RCC 7860 (cell line): ENCODE measurements at regions not wholly inside any gene's neighbourhood (a gene's known extent, or its start where the extent isn't known, plus 50 kb on each side); places are given as distances from the start of the nearest gene placed in this dataset.
"Not testable (repeated sequence)": the region's sequence is repeated elsewhere in the genome, so short reads cannot be mapped to it uniquely, and the experiment has no call there.

ENCODE experiments used
- DNase-seq: peaks from one replicate; pipeline ENCODE4 v3.0.0-alpha.2; 2015; ENCODE audit warnings: low spot score
- FAIRE-seq: peaks from 2 replicates; lab custom pipeline; 2012; peaks lifted over from hg19 to GRCh38; lab: Jason Lieb, UNC

DNA sequence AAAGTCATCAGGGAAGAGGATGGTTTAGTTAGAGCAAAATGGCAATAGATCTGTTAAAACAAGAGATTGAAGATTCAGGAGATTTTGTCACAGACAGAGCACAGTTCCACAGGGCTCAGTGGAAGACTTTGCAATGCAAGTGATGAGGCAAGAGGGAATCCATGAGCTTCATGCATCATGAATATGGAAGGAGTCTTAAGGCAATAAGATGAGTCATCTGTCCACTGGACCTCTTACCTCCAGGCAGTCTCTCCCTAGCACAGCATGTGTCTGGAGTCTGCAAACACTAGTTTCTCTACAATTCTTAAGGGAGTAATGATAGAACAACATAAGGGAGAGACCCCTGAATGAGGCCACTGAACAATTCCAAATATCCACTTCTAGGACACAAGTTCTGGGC, 245.7 kb downstream of the NXPE2 start:
- no peak for FAIRE-seq
- DNase-seq: no peak

DNA sequence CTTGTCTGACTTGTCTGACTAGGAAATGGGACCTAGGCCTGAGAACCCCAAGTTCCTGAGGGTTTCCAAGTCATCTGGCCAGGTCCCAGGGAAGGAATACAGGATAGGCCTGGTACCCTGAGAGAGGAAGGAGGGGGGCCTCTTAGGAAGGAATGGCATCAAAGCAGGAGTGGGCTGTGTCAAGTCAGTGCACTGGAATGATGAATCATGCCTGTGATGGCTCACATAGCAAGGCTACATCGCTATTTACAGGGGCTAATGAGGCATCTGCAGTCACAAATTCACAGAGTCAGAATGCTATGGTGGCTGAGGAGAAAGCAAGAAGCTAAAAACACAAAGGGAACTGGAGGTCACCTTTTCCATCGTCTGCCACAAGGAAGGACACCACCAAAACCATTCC, 247.3 kb downstream of the NXPE2 start:
- no peak for DNase-seq
- FAIRE-seq: no peak

DNA sequence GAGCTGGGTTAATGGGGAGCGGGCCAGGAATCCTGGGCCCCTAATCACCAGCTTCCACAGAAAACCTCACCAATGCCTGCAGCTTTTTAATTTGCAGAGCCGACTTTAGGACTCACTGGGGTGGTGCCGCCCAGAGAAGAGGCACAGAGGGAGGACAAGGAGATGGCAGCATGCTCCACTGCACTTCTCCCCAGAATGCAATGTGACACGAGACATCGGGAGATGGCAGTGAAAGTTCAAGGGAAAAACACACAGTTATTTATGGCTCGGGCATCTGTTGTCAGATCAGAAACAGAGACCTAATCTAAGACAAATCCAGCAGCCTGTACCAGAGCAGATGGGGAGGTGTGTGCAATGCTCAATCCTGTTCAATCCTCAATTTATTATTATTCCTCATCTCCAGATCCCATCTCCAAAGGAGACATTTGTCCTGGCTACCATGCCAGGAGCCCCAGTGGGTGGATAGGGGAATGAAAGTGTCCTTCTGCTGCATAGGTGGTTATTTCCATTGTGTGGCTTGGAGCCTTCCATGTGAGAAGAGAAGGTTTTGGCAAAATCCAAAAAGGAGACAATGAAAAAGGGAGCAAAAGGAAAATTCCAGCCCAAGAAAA, 250.0 kb downstream of the NXPE2 start:
- FAIRE-seq (no peak), DNase-seq (no peak)

DNA sequence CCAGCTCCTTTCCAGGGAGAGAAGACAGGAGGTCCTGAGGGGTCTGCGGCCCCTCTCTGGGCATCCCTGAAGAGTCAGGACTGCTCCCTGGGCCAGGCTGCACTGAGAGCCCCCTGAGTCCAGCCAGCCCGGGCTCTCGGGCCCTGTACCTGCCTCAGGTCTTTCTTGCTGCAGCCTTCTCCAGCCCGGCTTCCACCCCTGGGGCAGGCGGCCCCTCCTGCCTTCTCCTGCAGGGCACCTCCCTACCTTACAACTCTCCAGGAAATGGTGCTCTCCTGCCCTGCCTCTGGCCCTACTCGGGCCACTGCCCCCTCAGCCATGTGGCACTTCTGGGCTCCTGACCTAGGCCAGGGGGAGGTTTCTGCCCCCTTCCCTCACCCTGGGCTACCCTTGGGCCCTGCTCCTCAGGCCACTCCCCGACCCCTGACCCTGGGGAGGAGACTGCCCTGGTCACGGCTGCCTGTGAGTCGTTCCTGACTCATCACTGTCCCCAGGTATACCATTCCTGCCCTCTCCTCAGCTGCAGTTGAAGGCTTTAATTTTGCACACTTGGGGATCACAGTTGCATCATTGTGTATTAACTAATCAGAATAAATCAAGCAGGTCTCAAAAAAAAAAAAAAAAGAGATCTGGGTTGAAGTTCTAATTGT, 251.1 kb downstream of the NXPE2 start:
- DNase-seq (no peak), FAIRE-seq (no peak)

DNA sequence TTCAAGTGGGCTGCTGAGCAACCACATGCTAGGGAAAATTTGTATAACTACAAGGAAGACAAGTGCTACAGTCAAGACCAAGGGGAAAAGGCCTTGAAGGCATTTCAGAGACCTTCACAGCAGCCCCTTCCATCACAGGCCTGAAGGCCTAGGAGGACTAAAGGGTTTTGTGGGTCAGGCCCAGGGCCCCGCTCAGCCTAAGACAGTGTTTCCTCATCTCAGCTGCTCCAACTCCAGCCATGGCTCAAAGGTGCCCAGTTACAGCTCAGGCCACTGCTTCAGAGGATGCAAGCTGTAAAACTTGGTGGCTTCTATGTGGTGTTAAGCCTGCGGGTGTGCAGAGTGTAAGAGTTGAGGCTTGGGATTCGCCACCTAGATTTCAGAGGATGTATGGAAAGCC, 260.5 kb downstream of the NXPE2 start:
- FAIRE-seq: no peak
- no peak for DNase-seq

DNA sequence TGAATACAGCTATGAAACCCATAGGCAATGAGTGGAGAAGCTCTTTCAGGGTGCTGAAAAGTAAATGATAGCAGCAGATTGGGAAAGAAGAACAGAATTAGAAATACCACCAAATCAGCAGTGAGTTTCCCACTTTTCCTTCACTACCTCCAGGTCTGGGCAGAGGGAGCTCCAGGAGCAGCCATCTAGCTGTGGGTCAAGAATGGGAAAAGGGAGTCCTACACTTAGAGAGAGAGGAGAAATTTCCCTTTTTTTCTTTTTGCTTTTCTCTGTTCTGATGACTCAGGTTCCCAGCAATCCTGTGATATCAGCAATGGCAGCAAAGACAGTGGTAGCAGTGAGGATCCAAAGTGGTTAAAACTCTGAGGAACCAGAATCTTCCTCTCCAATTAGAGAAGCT, 263.9 kb downstream of the NXPE2 start:
- DNase-seq (no peak), FAIRE-seq (no peak)

DNA sequence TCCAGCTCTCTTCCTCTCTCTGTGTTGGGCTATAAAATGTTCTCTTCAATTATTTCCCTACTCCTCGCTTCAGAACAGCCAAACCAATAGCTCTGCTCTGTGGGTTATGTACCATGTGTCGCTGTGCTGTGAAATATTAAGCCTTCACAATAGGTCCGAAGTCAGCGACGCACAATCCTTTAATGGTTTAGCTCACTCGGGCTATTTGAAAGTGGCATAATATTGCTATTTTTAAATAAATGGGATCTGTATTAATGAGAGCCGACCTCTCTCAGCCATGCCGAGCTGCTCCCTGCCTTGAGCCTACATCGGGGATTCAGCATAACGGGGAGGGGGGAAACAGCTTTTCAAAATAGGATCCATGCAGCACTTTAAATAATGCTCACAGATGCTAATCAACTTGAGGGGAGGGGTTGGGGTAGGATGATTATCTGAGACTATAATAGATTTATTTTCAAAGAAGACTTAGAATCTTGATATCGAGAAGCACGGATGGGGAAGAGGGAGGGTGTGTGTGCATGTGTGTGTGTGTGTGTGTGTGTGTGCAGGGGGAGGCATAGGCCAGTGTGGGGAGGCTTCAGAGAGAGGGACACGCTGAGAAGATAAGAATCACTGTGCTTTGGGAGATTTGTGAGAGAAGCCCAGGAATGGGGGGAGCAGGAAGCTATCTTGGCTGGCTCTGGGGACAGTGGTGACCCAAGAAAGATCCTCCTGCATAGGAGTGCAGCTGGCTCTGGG, 271.5 kb downstream of the NXPE2 start:
- FAIRE-seq: no peak
- no peak for DNase-seq

DNA sequence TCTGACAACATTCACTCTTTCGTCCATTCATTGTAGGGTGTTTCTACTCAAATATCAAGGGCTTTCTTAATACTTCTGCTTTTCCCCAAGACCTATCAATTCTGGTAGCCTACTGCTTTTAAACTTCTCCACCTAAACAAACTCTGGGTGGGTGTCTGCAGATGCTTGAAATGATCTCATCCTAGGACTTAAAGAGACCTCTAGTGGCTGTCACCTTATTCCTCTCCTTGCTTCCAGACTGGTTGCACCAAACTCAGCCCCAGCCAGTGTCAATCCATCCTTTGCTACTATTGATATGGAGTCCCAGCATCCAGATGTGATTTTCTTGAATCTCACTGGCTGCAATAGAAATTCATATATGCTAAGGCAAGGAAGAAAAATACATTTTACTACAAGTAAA, 274.7 kb downstream of the NXPE2 start:
- no peak for FAIRE-seq
- DNase-seq: no peak

DNA sequence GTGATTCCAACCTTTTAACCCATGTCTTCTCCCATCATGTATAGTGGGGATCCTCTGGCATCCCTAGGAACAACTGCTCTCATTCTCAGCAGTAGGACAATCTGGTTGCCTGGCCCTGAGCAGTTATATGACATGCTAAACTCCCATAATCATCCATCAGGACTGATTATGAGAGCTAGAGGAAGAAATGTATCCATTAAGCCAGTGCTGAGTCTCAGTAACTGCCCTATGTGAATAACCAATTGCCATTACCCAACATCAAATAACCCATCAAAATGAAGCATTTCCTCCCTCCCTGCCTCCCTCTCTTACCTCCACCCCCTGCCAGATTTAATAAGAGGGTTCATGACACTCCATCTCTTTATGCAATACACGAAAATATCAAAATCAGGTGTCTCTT, 277.6 kb downstream of the NXPE2 start:
- DNase-seq: no peak
- FAIRE-seq: no peak

DNA sequence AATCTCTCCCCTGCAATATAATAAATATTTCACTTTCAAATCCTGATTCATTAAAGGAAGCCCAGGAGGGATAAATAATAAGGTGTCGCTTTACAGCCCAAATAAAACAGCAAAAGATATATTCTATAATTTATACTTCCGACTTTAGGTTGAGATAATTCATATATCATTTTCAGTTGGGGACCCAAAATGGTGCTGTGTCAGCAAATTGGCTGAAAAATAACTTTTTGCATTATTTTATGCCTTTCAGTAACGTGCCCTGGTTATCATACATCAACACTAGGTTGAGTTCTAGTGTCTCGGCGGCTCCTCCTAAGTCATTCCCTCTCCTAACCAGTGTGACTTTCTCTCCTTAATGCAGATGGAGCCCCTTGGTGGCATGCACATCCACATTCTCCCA, 278.2 kb downstream of the NXPE2 start:
- FAIRE-seq (no peak), DNase-seq (no peak)

DNA sequence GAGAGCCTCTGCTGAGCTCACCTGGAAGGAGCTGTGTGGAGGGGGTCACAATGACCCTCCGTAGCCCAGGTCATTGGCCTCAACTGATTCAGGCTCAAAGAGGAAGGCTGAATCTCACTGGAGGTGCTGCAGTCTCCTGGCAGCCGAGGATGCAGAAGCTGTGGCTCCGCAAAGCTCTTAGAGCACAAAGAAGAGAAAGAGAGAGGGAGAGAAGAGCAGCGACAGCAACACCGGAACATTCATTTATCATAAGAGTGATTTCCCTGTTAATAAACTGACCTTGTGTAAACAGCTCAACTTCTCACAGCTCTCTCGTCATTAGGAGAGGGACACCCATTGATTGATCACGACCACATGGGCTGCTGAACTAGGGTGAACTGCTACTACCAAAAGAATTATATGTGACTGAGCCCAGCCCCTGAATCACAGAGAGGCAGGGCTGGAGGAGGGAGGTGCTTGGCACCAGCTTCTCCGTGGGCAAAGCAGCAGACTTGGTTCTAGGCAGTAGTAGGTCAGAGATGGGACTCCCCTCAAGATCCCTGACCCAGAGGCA, 281.7 kb downstream of the NXPE2 start:
- DNase-seq: no peak
- no peak for FAIRE-seq

DNA sequence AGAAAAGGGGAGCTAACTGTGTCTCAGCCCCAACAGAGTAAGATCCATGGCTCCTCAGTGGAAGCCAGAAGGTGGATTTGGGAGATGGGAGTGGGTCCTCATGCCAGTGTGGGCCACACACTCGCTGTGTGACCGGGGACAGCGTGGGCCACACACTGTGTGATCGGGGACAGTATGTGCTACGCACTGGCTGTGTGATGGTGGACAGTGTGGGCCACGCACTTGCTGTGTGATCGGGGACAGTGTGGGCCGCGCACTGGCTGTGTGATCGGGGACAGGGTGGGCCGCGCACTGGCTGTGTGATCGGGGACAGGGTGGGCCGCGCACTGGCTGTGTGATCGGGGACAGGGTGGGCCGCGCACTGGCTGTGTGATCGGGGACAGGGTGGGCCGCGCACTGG, 282.5 kb downstream of the NXPE2 start:
- not testable (repeated sequence) for FAIRE-seq, DNase-seq

DNA sequence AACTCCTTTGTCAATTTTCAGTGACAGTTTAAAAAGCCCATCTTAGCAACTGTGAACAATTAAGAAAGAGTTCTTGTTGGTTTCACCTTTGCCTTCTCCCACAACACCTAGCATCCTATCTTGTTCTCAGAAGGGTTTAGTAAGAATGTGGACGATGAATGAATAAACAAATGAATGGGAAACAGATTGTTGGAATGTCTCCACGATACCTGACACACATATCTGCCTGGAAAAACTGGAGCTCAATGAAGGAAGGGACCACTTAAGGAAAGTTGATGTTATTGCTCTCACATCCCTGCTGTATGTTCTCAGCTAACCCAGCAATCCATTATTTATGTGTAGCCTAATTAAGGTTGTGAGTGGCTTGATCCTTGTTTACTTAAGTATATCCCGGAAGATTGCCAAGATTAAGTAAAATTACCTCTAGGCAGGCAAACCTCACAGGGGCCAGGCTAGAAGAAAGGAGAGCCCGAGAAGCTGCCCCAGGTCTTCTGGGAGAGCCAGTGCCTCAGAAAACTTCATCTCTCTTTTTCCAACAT, 286.4 kb downstream of the NXPE2 start:
- no peak for FAIRE-seq
- DNase-seq: no peak

DNA sequence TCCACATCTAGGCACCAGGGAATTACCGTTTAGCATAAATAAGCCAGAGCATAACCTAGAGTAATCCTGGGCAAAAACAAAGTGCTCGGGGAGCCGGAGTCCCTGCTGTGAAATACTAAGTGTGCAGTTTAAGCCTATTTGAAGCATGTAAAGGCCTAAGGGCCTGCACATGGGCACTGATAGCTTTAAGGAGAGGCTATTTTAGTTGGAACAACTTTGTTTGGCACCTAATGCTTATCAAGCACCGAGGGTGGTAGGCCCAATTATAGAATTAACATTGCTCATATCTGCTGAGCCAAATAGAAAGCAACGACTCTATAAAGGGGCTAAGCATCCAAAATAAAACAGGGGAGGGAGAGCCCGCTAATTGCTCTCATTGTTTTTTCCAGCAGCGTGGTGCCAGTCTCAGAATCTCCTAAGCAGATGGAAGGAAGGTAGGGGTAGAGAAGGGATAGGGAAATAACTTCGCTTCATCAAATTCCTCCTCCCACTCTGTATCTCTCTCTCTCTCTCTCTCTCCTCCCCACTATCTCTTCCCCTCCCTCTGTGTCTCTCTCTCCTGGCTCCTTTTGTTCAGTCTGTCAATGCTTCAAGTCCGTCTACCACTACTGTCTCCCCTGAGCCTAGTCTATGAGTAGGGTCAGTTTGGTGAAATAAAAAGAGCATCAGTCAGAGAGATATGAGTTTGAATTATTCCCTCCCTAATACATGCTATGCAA, 292.8 kb downstream of the NXPE2 start:
- DNase-seq (no peak), FAIRE-seq (no peak)

DNA sequence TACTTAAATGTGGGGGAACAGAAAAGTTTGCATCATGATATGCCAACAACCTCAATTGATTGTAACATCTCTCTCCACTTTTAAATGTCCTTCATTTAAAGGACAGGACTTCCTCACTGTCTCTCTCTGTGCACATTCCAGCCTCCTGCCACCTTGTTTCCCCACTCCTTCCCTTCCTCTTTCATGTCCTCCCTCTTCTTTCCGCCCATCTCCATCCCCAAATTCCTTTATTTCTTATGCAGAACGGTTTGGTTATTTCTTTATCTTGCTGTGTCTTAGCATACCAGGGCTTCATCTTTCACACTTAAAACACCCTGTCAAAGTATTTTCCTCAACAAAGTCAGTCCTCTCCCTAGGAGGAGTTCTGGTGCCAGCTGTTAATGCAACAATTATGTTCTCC, 293.8 kb downstream of the NXPE2 start:
- DNase-seq (no peak), FAIRE-seq (no peak)

DNA sequence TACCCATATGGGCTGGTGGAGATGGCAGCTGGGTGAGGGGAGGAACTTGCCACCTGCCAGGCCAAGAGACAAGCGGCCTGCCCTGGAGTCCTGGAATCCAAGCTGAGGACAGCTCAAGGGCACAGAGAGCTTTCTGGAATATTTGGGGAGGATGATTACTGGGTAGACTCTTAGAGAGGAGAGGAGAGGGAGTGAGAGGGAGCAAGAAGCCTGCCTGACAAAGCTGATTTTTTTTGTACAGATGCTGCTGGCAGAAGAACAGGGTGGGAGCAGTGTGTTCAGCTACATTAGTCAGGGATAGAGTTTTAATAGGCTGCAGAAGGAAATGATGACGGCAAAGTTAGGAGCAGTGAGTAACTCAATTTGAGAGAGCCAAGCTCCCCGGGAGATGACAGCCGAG, 299.3 kb downstream of the NXPE2 start:
- no peak for FAIRE-seq

DNA sequence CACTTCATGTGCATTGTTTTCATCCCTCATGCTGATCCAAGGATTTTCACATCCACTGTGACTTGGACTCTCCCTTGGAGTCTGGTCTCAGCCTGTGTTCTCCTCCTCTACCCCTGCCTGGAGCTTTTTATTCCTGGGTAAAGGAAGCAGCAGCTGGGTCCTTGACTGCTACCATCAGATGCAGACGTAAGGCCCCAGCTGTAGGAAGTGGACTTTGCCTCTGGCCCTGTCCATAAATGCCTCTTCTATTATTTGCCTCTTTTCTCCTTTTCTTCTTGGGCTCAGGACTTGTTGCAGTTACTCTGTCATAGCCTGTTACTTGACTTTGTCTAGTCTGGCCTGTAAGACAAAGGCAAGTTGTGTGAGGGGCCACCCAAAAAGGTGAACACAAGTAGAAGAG, 303.8 kb downstream of the NXPE2 start:
- DNase-seq (no peak), FAIRE-seq (no peak)

More for the DNA sequence above, 299.3 kb downstream of the NXPE2 start:
- no peak for DNase-seq

DNA sequence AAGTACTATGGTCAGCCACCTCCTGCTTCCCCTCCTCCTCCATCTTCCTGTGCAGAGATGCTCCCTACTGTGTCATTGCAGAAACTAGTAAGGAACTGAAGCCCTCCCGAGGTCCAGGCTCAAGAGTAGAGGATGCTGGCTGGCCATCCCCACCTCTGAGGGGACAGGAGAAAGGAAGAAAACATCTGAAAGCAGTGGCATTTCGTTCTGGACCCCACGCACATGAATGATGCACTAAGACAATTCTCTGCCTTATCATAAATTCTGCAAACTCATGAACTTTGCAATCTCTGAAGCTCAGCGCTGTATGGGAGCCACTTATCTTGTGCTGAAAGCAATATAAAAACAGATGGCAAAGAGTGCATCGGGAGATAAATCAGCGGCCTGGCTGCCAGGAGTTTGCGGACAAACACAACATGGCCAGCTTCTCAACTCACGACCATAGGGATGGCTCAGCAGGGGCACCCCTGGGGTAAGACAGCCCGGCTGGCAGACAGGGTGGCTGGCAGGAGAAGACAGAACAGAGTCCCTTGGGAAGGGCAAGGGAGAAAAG, 306.4 kb downstream of the NXPE2 start:
- no peak for FAIRE-seq
- DNase-seq: no peak

DNA sequence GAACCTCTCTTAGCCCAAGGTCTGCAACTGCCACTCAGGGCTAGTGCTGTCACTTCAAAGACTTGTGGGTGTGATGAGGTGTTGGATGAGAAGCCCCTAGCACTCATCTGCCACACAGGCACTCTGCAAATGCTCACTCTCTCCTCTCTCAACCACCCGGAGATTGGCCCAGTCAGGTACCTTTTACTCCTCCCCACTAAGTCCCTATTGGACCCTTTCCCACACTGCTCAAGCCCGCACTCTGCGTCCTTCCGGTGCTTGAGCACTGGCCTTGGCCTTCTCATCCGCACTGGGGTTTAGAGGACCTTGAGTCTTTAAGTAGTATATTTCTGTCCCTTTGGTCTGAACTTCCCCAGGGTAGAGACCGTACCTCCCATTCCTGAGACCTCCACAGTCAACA, 308.0 kb downstream of the NXPE2 start:
- DNase-seq (no peak), FAIRE-seq (no peak)

DNA sequence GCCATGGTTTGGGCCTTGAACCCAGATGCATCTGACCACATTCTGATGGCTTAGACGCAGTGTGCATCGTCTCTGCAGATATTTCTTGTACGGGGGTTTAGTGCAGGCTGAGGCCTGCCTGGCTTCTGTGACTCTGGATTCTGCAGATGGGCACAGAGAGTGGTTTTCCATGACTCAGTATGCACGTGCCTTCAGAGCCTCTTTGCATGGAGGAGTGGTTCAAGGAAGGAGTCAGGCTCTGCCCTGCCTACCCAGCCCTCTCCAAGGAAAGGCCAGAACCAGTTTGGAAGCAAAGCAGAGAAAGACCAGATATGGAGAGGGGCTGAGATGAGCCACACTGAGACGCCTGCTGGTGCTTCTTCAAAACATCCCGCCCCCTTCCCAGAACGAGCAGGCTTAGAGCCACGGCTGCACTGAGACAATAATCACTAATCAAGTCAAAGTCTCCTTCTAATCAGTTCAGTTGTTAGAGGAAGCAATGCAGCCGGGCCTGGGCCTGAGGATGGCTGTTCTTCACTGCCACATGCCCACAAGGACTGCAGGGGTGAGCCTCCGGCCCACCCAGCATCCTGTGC, 308.9 kb downstream of the NXPE2 start:
- FAIRE-seq (no peak), DNase-seq (no peak)
